GM19452 (cell line): ENCODE measurements at regions not wholly inside any gene's neighbourhood (a gene's known extent, or its start where the extent isn't known, plus 50 kb on each side); places are given as distances from the start of the nearest gene placed in this dataset.
"Not testable (repeated sequence)": the region's sequence is repeated elsewhere in the genome, so short reads cannot be mapped to it uniquely, and the experiment has no call there.

Experiments used
- ATAC-seq: cut with Tn5 transposase; IDR thresholded peaks from one replicate; pipeline ENCODE4 v1.9.1; 2021; ENCODE audit not compliant: unreplicated experiment

DNA sequence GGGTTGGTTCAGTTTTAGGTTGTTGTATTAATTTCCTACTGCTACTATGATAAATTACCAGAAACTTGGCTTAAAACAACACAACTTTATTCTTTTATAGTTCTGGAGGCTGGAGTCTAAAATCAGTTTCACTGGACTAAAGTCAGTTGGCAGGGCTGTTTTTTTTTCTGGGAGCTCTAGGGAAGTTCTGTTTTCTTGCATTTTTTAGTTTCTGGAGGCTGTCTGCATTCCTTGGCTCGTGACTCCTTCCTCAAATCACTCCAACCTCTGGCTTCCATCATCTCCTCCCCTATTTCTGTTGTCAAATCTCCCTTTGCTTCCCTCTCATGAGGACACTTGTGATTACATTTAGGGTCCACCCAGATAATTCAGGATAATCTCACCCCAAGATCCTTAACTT lies 51.3 kb upstream of the SUB1 start:
- ATAC-seq, result no peak

GRCh38 chr5:32531885-32532520 lies 53.4 kb upstream of the SUB1 start:
- peak; percentile 59 for ATAC-seq

- not testable (repeated sequence) for ATAC-seq
Measured at GRCh38 chr5:32527321-32527720, 58.0 kb upstream of the SUB1 start.

DNA sequence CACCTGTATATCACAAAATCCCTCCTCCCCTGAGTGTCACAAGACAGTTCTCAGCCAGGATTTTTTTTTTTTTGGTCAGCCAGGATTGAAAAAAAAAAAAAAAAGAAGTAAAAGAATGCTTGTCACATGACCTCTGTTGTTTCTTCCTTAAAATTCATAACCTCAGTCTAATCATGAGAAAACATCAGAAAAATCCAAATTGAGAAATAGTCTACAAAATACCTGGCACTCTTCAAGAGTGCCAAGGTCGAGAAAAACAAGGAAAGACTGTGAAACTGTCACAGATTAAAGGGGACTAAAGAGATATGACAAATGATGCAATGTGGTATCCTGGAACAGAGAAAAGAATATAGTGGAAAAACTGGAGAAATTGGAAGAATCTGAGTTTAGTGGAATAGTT lies 58.5 kb upstream of the SUB1 start:
- ATAC-seq, result no peak

DNA sequence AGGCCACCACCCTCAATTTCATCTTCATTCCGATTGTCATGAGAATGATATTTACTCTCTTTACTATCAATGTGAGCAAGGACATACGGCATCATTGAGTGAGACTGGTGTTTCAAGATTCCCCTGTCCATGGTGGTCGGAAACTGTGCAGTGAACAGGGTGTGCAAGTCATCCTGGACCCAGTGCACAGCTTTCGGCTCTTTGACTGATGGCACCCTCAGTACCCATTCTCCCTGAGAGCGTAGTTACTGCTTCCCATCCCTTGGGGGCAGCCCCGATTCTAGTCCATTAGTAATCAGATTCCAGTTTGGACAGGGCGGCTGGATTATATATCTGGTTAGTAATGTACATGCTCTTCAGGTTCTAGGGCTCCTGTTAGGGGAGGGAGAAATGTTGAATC lies 61.7 kb upstream of the SUB1 start:
- ATAC-seq, result no peak

DNA sequence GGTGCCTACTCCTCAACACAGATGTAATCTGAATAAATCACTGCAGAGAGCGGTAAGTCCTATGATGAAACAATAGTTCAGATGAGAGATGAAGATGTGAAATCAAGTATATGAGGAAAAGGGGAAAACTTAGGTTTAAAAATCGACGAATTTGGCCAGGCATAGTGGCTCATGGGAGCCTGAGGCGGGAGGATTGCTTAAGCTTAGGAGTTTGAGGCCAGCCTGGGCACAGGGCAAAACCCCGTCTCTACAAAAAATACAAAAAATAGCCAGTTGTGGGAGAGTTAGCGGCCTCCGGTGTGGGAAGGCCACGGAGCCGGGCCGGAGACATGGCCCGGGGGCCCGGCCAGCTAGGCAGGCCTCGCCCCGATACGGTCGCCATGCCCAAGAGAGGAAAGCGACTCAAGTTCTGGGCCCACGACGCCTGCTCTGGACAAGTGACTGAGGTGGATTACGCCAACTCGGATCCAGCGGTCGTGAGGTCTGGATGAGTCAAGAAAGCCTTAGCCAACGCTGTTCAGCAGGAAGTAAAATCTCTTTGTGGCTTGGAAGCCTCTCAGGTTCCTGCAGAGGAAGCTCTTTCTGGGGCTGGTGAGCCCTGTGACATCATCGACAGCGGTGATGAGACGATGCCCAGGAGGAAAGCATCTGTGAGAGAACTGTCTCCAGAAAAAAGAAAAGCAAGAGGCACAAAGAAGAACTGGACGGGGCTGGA lies 62.8 kb upstream of the SUB1 start:
- no peak for ATAC-seq

DNA sequence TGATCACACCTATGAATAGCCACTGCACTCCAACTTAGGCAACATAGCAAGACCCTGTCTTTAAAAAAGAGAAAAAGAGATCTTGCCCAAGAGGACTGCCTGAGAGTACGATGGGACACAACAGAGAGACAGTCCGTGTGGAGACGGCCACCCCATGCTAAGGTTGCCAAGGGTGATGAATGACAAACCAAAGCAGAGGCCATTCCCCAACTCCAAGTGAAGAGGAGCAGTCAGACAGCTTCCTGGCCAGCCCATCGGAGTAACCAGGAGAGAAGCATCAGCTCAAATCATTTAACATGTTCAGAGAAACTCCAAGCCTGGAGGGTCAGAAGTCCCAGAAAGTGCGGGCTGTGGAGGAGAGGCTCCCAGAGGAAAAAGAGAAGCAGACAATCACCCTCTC lies 63.9 kb upstream of the SUB1 start:
- ATAC-seq, result no peak

GRCh38 chr5:32520972-32521371 lies 64.4 kb upstream of the SUB1 start:
- no peak for ATAC-seq

GRCh38 chr5:32520356-32520755 lies 65.0 kb upstream of the SUB1 start:
- no peak for ATAC-seq

DNA sequence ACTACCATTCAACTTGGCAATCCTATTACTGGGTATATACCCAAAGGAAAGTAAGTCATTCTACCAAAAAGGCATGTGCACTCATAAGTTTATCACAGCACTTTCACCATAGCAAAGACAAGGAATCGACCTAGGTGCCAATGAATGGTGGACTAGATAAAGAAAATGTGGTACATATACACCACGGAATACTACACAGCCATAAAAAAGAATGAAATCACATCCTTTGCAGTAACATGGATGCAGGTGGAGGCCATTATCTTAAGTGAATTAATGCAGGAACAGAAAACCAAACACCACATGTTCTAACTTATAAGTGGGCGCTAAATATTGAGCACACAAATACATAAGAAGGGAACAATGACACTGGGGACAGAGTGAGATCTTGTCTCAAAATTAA lies 65.8 kb upstream of the SUB1 start:
- ATAC-seq, result no peak

DNA sequence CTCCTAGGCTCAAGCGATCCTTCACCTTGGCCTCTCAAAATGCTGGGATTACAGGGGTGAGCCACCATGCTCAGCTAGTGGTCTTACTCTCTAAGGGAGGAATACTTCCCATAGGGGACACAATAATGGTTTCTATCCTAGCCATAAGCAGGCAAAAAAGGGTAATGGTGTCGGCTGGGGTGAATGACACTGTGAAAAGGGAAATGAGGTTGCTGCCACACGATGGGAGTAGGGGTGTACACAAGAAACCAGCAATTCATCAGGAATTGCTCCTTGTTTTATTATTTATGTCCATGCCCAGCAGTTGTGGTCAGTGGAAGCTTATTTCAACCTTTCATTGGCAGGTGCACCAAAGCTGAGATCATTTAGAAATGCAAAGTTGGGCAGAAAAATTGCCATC lies 70.3 kb upstream of the ZFR start:
- no peak for ATAC-seq

DNA sequence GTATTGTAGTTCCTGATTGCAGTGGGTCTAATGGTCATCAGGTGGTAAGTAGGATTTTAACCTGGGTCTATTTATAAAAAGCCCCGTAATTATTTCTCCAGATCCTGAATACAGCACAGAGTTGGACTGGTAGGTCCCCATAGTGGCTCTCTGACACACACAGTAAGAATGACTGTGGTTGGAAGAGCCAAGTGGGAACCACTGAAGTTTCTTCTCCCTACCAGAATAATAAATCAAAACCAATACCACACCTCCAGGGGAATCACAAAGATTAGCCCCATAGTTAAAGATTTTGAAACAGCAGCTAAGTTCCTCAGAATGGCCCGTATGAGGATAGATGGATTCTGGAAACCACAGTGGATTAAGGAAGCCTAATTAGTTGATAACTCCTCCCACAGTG lies 68.4 kb upstream of the ZFR start:
- ATAC-seq, result no peak

- ATAC-seq, result no peak
Measured at GRCh38 chr5:32511776-32512374, 67.3 kb upstream of the ZFR start.

DNA sequence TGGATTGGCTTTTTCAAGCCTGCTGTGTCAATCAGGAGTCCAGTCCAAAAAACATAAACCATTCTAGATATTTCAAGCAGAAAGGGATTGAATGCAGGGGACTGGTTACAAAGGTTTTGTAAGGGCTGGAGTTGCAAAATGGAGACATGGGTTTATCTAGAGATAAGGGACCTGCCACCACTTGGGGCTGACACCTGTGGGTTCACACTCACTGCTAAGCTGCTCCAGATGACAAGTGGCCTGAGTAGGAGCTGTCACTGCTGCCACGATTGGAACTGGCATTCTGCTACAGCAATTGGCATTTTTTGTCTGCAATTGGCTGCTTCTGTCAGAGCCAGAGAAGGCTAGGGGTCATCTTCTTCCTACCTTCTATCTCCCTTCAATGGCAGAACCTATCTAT lies 66.3 kb upstream of the ZFR start:
- no peak for ATAC-seq

- ATAC-seq, result no peak
Measured at GRCh38 chr5:32508806-32509805, 64.6 kb upstream of the ZFR start.

GRCh38 chr5:32507738-32508434 lies 63.3 kb upstream of the ZFR start:
- ATAC-seq, result no peak

DNA sequence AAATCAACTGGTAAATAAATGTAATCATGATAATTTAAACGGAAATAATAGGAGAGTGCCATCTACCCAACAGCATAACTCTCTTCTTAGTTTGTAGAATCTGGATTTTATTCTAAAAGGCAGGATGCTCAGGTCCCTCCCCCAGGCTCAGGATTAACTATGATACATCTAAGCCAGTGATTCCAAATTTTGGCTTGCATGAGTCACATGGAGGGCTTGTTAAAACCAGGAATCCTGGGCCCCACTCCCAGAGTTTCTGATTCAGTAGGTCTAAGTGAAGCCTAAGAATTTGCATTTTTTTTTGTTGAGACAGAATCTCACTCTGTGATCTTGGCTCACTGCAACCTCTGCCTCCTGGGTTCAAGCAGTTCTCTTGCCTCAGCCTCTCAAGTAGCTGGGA lies 62.3 kb upstream of the ZFR start:
- ATAC-seq, result no peak

DNA sequence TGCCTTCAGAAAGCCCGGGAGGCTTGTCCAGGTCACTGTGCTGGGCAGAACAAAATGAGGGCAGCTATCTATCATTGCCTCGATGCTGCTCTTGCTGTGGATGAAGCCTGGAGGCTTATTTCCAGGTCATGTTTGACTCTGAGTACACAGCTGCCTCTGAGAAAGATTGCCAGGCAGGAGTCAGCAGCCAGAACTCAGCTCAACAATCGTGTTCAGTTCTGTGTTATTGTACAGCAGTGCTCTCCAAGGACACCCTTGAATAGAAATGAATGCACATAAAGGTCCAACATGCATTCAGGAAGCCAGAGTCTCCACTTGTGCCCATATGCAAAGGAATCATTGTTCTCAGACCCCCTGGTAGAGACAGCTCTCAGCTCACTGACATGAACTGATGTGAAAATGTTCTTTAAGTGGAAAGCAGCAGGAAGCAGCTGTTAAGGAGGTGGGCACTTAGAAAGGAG lies 61.7 kb upstream of the ZFR start:
- ATAC-seq, result no peak

GRCh38 chr5:32505756-32506155 lies 61.2 kb upstream of the ZFR start:
- no peak for ATAC-seq

GRCh38 chr5:32504989-32505596 lies 60.6 kb upstream of the ZFR start:
- ATAC-seq, result no peak
